Neutrophil (primary cell): ENCODE measurements at regions not wholly inside any gene's neighbourhood (a gene's known extent, or its start where the extent isn't known, plus 50 kb on each side); places are given as distances from the start of the nearest gene placed in this dataset.

Source experiments
- H3K27ac ChIP-seq: fragments of 200-600 bp; sonication (generic); 2 replicates; pipeline ENCODE4 v1.5.1; 2016; ENCODE audit warnings: mild to moderate bottlenecking, moderate library complexity
- H3K27me3 ChIP-seq: fragments of 200-600 bp; sonication (generic); 2 replicates; pipeline ENCODE4 v1.6.0; 2016; ENCODE audit warnings: mild to moderate bottlenecking
- H3K36me3 ChIP-seq: fragments of 200-600 bp; sonication (generic); 2 replicates; pipeline ENCODE4 v1.5.1; 2017
- H3K4me1 ChIP-seq, 2 experiments: fragments of 200-600 bp in 1 of 2; sonication (generic) in 1 of 2; 1 replicate in 1 of 2; 2 replicates in 1 of 2; pipeline versions ENCODE4 v1.5.1 to v1.6.1; 2013 to 2016; ENCODE audit warnings: low read depth in 1 of 2, low read length in 1 of 2, mild to moderate bottlenecking in 1 of 2, moderate library complexity in 1 of 2; ENCODE audit not compliant: control insufficient read depth in 1 of 2, insufficient read depth in 1 of 2
- H3K4me3 ChIP-seq, 2 experiments: fragments of 200-600 bp in 1 of 2; sonication (generic) in 1 of 2; 1 replicate in 1 of 2; 2 replicates in 1 of 2; pipeline ENCODE4 v1.5.1; 2013 to 2016; ENCODE audit warnings: low read depth in 1 of 2, low read length in 1 of 2, mild to moderate bottlenecking in 1 of 2, moderate library complexity in 1 of 2
- H3K9me3 ChIP-seq: fragments of 200-600 bp; sonication (generic); 2 replicates; pipeline ENCODE4 v1.5.1; 2016
- TF ChIP-seq, protein P1 (sequence below): fragments of 200-600 bp; sonication (generic); IDR thresholded peaks from 2 replicates; pipeline ENCODE4 v1.5.1; 2016; ENCODE audit warnings: antibody characterized with exemption

DNA sequence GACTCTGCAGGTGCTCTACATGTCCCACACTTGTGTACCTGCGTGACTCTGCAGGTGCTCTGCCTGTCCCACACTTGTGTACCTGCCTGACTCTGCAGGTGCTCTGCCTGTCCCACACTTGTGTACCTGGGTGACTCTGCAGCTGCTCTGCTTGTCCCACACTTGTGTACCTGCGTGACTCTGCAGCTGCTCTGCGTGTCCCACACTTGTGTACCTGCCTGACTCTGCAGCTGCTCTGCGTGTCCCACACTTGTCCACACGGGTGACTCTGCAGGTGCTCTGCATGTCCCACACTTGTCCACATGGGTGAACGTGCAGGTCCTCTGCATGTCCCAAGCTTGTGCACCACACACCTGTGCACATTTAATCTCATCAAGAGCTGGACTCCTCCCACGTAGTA, 576.7 kb upstream of the SALL3 start:
- H3K36me3 ChIP-seq: no peaks in the 10 kb centered on the region
- TF ChIP-seq, protein P1, sequence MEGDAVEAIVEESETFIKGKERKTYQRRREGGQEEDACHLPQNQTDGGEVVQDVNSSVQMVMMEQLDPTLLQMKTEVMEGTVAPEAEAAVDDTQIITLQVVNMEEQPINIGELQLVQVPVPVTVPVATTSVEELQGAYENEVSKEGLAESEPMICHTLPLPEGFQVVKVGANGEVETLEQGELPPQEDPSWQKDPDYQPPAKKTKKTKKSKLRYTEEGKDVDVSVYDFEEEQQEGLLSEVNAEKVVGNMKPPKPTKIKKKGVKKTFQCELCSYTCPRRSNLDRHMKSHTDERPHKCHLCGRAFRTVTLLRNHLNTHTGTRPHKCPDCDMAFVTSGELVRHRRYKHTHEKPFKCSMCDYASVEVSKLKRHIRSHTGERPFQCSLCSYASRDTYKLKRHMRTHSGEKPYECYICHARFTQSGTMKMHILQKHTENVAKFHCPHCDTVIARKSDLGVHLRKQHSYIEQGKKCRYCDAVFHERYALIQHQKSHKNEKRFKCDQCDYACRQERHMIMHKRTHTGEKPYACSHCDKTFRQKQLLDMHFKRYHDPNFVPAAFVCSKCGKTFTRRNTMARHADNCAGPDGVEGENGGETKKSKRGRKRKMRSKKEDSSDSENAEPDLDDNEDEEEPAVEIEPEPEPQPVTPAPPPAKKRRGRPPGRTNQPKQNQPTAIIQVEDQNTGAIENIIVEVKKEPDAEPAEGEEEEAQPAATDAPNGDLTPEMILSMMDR: no peak
- H3K27ac ChIP-seq: no peak overlapping the region
- H3K9me3 ChIP-seq: no peaks in the 10 kb centered on the region
- H3K27me3 ChIP-seq: peaks cover 19% of the 10 kb centered on the region
- no peak overlapping the region for H3K4me3 ChIP-seq
- no peaks in the 10 kb centered on the region for H3K4me1 ChIP-seq

DNA sequence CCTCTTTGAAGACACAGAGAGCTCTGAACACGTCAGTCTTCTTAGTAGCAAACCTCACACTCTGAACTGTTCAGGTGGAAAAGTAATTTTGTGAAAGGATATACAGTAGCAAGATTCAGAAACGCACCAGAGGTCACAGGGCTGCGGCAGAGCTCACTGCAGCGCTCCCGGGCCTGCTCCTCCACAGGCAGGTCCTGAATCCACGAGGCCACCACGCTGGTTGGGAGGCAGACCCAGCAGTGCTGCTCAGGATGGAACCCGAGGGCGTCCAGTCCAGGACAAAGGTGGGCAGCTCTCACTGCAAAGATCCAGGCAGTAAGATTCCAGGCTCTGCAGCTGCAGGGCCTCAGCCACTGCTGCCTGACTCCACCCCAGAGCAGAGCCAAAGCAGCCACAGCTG, 576.2 kb upstream of the SALL3 start:
- TF ChIP-seq, protein P1: no peak
- no peak overlapping the region for H3K4me3 ChIP-seq
- H3K27me3 ChIP-seq: peaks cover 22% of the 10 kb centered on the region
- no peaks in the 10 kb centered on the region for H3K9me3 ChIP-seq
- H3K4me1 ChIP-seq: no peaks in the 10 kb centered on the region
- H3K27ac ChIP-seq: no peak overlapping the region
- no peaks in the 10 kb centered on the region for H3K36me3 ChIP-seq

DNA sequence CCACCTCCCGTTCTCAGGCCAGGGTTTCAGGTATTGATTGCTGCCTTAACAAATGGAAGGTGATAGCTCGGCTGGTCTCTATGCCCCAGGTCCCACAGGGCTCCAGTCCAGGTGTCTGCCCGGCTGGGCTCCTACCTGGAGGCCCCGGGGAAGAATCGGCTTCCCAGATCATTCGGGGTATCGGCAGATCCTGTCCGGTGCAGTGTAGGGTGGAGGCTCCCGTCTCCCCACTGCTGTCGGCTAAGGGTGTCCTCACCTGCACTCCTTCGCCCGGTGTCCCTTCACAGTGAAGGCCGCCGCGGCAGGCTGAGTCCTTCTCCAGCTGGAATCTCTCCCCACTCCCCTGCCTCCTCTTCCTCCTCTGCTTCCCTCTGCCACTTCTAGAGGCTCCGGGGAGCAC, 573.9 kb upstream of the SALL3 start:
- H3K27ac ChIP-seq: no peak overlapping the region
- H3K36me3 ChIP-seq: no peaks in the 10 kb centered on the region
- TF ChIP-seq, protein P1: no peak
- no peaks in the 10 kb centered on the region for H3K4me1 ChIP-seq
- no peaks in the 10 kb centered on the region for H3K9me3 ChIP-seq
- H3K4me3 ChIP-seq: no peak overlapping the region
- H3K27me3 ChIP-seq: peaks cover 22% of the 10 kb centered on the region

DNA sequence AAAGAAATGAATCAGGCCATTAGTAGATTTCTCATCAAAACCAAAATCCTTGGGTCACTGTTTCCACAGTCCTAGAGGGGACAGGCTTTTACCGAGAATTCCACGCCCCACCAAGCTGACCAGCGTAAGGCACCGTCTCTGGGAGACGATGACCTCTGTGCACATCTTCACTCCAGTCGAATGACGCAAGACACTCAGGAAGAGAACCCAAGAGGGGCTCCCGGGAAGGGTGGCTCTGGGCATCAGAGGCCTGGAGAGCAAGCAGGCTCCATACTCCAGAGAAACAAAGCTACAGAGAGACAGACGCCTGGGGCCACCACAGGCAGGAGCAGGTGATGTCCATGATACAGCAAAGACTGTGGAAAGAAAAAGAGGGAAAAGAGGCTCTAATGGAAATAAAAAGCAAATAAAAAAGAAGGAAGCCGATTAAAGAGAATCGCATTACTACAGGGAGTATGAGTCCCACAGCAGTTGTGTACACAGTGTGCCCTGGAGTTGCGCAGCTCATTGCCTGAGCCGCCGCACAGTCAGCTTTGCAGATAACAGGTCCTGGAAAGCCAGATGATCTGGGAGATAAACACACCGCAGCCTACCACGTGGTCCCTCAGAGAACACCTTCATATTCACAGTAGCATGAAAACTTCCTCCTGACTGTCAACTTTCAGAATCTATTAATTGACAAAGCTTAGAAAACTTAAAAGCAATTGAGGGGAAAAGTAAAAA, 572.7 kb upstream of the SALL3 start:
- Histone ChIP-seq H3K36me3 (no peaks in the 10 kb centered on the region), H3K27ac (no peak overlapping the region), H3K27me3 (peaks cover 22% of the 10 kb centered on the region), H3K4me1 (no peaks in the 10 kb centered on the region), H3K9me3 (no peaks in the 10 kb centered on the region), H3K4me3 (no peak overlapping the region)
- TF ChIP-seq, protein P1: no peak

DNA sequence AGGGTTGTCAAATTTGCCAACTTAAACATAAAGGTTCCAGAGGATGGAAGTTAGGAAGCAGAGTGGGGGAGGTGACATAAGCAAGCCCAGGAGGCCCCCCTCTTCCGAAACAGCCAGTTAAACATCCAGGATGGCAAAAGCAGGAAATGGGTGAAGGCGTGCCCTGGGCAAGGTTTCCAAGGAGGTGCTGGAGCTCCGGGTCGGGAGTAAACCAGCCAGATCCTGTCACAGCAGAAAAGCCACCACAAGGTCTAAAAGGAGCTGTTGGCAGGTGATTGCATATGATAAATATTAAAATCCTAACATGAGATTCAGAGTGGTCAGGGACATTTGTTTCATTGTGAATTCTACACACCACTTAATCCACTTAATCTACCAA, 572.2 kb upstream of the SALL3 start:
- peaks cover 22% of the 10 kb centered on the region for H3K27me3 ChIP-seq
- H3K27ac ChIP-seq: no peak overlapping the region
- no peaks in the 10 kb centered on the region for H3K4me1 ChIP-seq
- no peak overlapping the region for H3K4me3 ChIP-seq
- H3K36me3 ChIP-seq: no peaks in the 10 kb centered on the region
- TF ChIP-seq, protein P1: no peak
- H3K9me3 ChIP-seq: no peaks in the 10 kb centered on the region
